ENCODE measurements at regions not wholly inside any gene's neighbourhood (a gene's known extent, or its start where the extent isn't known, plus 50 kb on each side); places are given as distances from the start of the nearest gene placed in this dataset.

GRCh38 chr10:59000162-59000825, 176.1 kb upstream of the PHYHIPL start:
- Histone ChIP-seq H3K36me3 (ENCODE audit: insufficient read depth, low read length) (no peaks in the 10 kb centered on the region), H3K9ac (ENCODE audit: low read length) (no peak overlapping the region), H3K4me3 (ENCODE audit: low read length) (no peak overlapping the region), H3K4me2 (ENCODE audit: low read length) (no peak overlapping the region), H3F3A (ENCODE audit: insufficient read depth, low read length, poor library complexity, severe bottlenecking) (no peaks in the 10 kb centered on the region), H3K27me3 (ENCODE audit: insufficient read depth, low read depth, low read length) (no peaks in the 10 kb centered on the region), H3K27ac (ENCODE audit: low read length) (no peak overlapping the region), H4K20me1 (ENCODE audit: insufficient read depth) (no peaks in the 10 kb centered on the region), H2AFZ (ENCODE audit: low read depth, low read length) (no peak overlapping the region), H3K9me3 (ENCODE audit: low read length) (no peaks in the 10 kb centered on the region), H3K79me2 (replicated peaks; ENCODE audit: insufficient read depth, low read length) (no peaks in the 10 kb centered on the region), H3K9me2 (ENCODE audit: insufficient read depth, low read length) (no peaks in the 10 kb centered on the region)
- no peak for TF ChIP-seq TAF1 (IDR thresholded peaks at IDR 0.05; ENCODE audit: low read depth)
- TF ChIP-seq, protein P1, sequence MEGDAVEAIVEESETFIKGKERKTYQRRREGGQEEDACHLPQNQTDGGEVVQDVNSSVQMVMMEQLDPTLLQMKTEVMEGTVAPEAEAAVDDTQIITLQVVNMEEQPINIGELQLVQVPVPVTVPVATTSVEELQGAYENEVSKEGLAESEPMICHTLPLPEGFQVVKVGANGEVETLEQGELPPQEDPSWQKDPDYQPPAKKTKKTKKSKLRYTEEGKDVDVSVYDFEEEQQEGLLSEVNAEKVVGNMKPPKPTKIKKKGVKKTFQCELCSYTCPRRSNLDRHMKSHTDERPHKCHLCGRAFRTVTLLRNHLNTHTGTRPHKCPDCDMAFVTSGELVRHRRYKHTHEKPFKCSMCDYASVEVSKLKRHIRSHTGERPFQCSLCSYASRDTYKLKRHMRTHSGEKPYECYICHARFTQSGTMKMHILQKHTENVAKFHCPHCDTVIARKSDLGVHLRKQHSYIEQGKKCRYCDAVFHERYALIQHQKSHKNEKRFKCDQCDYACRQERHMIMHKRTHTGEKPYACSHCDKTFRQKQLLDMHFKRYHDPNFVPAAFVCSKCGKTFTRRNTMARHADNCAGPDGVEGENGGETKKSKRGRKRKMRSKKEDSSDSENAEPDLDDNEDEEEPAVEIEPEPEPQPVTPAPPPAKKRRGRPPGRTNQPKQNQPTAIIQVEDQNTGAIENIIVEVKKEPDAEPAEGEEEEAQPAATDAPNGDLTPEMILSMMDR (IDR thresholded peaks at IDR 0.05; ENCODE audit: poor library complexity, severe bottlenecking): no peak
- no peak for TF ChIP-seq REST (IDR thresholded peaks at IDR 0.05; ENCODE audit: borderline replicate concordance)
- TF ChIP-seq POLR2AphosphoS5 (IDR thresholded peaks at IDR 0.05): no peak
- no peak for TF ChIP-seq SMC3 (conservative IDR thresholded peaks at IDR 0.05; ENCODE audit: poor library complexity)
- TF ChIP-seq MXI1 (conservative IDR thresholded peaks at IDR 0.05; ENCODE audit: poor library complexity, severe bottlenecking): no peak
- TF ChIP-seq EZH2 (IDR thresholded peaks at IDR 0.05; ENCODE audit: borderline replicate concordance, insufficient read depth, low read length, poor library complexity, severe bottlenecking): no peak
- TF ChIP-seq EP300 (conservative IDR thresholded peaks at IDR 0.05; ENCODE audit: poor library complexity, severe bottlenecking): no peak
- no peak for TF ChIP-seq RAD21 (conservative IDR thresholded peaks at IDR 0.05)

DNA sequence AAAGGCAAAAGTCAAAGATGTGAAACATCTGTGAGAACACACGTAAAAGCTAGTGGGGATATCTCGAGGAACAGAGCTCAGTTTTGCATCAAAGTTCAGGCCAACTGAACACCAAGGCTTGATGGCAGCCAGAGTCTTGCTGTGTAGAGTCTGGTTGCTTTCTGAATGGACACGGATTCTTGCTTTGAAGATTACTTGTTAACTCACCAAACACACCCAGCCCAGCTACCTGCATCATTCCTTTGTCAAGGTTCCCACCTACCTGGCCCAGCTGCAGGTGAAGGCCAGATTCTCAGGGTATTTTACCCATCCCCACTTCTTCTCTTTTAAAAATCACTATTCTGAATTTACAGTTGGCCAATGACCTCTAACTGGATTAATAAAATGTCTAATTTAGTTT, 174.4 kb upstream of the PHYHIPL start:
- no peaks in the 10 kb centered on the region for H3K79me2 ChIP-seq (replicated peaks; ENCODE audit: insufficient read depth, low read length)
- no peaks in the 10 kb centered on the region for H3F3A ChIP-seq (ENCODE audit: insufficient read depth, low read length, poor library complexity, severe bottlenecking)
- no peak overlapping the region for H3K27ac ChIP-seq (ENCODE audit: low read length)
- H3K9ac ChIP-seq (ENCODE audit: low read length): no peak overlapping the region
- TF ChIP-seq, protein P1 (IDR thresholded peaks at IDR 0.05; ENCODE audit: poor library complexity, severe bottlenecking): no peak
- no peak overlapping the region for H3K4me3 ChIP-seq (ENCODE audit: low read length)
- H3K9me3 ChIP-seq (ENCODE audit: low read length): no peaks in the 10 kb centered on the region
- H3K36me3 ChIP-seq (ENCODE audit: insufficient read depth, low read length): no peaks in the 10 kb centered on the region
- no peaks in the 10 kb centered on the region for H4K20me1 ChIP-seq (ENCODE audit: insufficient read depth)
- H3K4me2 ChIP-seq (ENCODE audit: low read length): no peak overlapping the region
- H3K9me2 ChIP-seq (ENCODE audit: insufficient read depth, low read length): no peaks in the 10 kb centered on the region
- no peaks in the 10 kb centered on the region for H3K27me3 ChIP-seq (ENCODE audit: insufficient read depth, low read depth, low read length)
- no peak overlapping the region for H2AFZ ChIP-seq (ENCODE audit: low read depth, low read length)
